SK-N-SH (cell line): ENCODE measurements at regions not wholly inside any gene's neighbourhood (a gene's known extent, or its start where the extent isn't known, plus 50 kb on each side); places are given as distances from the start of the nearest gene placed in this dataset.

Experiments used
- CHD2 ChIP-seq: fragments of 150-350 bp; IDR thresholded peaks from 2 replicates; pipeline ENCODE4 v1.6.1; 2018; ENCODE audit warnings: low read length; ENCODE audit not compliant: partially characterized antibody
- EP300 ChIP-seq, 2 experiments: IDR thresholded peaks; 2 replicates each; pipeline versions ENCODE4 v1.4.0 to v1.6.1; 2012; ENCODE audit warnings: borderline replicate concordance in 1 of 2, low read depth in 1 of 2, low read length in 1 of 2
- FOSL2 ChIP-seq: IDR thresholded peaks from 2 replicates; pipeline ENCODE4 v1.4.0; 2012; ENCODE audit warnings: low read depth, mild to moderate bottlenecking, moderate library complexity, borderline replicate concordance
- JUND ChIP-seq: IDR thresholded peaks from 2 replicates; pipeline ENCODE4 v1.4.0; 2012
- NRF1 ChIP-seq: IDR thresholded peaks from 2 replicates; pipeline ENCODE4 v1.6.1; 2012; ENCODE audit warnings: low read depth, mild to moderate bottlenecking, low read length
- POLR2AphosphoS5 ChIP-seq: IDR thresholded peaks from 2 replicates; pipeline ENCODE4 v1.6.1; 2012; ENCODE audit warnings: low read depth, low read length
- RAD21 ChIP-seq: IDR thresholded peaks from 2 replicates; pipeline ENCODE4 v1.6.1; 2012; ENCODE audit warnings: mild to moderate bottlenecking, low read length
- TF ChIP-seq, protein P1 (sequence below): fragments of 200-600 bp; sonication (generic); IDR thresholded peaks from 2 replicates; pipeline ENCODE4 v1.6.1; 2017; ENCODE audit warnings: antibody characterized with exemption, mild to moderate bottlenecking, moderate library complexity
- TF ChIP-seq, protein P2 (sequence below): IDR thresholded peaks from 2 replicates; pipeline ENCODE4 v1.6.1; 2012; ENCODE audit warnings: mild to moderate bottlenecking, low read depth, low read length, moderate library complexity

DNA sequence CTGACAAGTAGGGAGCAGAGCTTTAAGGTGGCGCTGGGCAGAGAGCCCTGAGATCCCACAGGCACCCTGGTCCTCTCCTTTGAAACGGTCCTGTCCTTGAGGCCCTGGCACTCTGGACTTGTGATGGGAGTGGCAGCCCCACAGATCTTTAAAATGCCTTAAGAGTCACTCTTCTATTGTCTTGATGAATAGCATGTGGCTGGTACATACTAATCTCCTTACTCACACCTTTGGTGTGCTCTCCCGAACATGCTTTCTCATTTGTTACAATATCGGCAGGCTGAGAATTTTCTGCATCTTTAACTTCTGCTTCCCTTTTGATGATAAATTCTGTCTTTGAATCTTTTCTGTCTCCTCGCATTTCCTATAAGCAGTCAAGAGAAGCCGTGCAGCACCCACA, 333.8 kb downstream of the TFAP2A start:
- TF ChIP-seq, protein P1, sequence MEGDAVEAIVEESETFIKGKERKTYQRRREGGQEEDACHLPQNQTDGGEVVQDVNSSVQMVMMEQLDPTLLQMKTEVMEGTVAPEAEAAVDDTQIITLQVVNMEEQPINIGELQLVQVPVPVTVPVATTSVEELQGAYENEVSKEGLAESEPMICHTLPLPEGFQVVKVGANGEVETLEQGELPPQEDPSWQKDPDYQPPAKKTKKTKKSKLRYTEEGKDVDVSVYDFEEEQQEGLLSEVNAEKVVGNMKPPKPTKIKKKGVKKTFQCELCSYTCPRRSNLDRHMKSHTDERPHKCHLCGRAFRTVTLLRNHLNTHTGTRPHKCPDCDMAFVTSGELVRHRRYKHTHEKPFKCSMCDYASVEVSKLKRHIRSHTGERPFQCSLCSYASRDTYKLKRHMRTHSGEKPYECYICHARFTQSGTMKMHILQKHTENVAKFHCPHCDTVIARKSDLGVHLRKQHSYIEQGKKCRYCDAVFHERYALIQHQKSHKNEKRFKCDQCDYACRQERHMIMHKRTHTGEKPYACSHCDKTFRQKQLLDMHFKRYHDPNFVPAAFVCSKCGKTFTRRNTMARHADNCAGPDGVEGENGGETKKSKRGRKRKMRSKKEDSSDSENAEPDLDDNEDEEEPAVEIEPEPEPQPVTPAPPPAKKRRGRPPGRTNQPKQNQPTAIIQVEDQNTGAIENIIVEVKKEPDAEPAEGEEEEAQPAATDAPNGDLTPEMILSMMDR: no peak
- TF ChIP-seq FOSL2 (no peak), RAD21 (no peak), NRF1 (no peak), EP300 (IDR thresholded peaks at IDR 0.05; ENCODE audit: borderline replicate concordance in 1 of 2, low read depth in 1 of 2, low read length in 1 of 2) (no peak), CHD2 (no peak), JUND (no peak), POLR2AphosphoS5 (no peak)
- TF ChIP-seq, protein P2, sequence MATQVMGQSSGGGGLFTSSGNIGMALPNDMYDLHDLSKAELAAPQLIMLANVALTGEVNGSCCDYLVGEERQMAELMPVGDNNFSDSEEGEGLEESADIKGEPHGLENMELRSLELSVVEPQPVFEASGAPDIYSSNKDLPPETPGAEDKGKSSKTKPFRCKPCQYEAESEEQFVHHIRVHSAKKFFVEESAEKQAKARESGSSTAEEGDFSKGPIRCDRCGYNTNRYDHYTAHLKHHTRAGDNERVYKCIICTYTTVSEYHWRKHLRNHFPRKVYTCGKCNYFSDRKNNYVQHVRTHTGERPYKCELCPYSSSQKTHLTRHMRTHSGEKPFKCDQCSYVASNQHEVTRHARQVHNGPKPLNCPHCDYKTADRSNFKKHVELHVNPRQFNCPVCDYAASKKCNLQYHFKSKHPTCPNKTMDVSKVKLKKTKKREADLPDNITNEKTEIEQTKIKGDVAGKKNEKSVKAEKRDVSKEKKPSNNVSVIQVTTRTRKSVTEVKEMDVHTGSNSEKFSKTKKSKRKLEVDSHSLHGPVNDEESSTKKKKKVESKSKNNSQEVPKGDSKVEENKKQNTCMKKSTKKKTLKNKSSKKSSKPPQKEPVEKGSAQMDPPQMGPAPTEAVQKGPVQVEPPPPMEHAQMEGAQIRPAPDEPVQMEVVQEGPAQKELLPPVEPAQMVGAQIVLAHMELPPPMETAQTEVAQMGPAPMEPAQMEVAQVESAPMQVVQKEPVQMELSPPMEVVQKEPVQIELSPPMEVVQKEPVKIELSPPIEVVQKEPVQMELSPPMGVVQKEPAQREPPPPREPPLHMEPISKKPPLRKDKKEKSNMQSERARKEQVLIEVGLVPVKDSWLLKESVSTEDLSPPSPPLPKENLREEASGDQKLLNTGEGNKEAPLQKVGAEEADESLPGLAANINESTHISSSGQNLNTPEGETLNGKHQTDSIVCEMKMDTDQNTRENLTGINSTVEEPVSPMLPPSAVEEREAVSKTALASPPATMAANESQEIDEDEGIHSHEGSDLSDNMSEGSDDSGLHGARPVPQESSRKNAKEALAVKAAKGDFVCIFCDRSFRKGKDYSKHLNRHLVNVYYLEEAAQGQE: no peak
